Testis (tissue), 2 donors: ENCODE measurements at regions not wholly inside any gene's neighbourhood (a gene's known extent, or its start where the extent isn't known, plus 50 kb on each side); places are given as distances from the start of the nearest gene placed in this dataset.

Experiments used
- CTCF ChIP-seq, 3 experiments: fragments of 450-650 bp in 2 of 3; fragments of 200-600 bp in 1 of 3; sonication (generic) in 1 of 3; IDR thresholded peaks; one replicate each; pipeline ENCODE4 v1.5.1; 2016 to 2019; ENCODE audit warnings: antibody characterized with exemption in 3 of 3, mild to moderate bottlenecking in 2 of 3, moderate library complexity in 1 of 3
- POLR2A ChIP-seq: fragments of 450-650 bp; IDR thresholded peaks from one replicate; pipeline ENCODE4 v1.6.1; 2017; ENCODE audit warnings: antibody characterized with exemption, mild to moderate bottlenecking, moderate library complexity

- TF ChIP-seq CTCF (IDR thresholded peaks at IDR 0.05) (no peak), POLR2A (no peak)
Observed at GRCh38 chr2:34995196-34995595, 1360.4 kb upstream of the CRIM1 start.
